Immature natural killer cell (primary cell): ENCODE measurements at regions not wholly inside any gene's neighbourhood (a gene's known extent, or its start where the extent isn't known, plus 50 kb on each side); places are given as distances from the start of the nearest gene placed in this dataset.

ENCODE experiments used
- DNase-seq, 3 donors: peaks; one replicate each; pipeline ENCODE4 v3.0.0; 2022; ENCODE audit warnings: mixed read lengths in 1 of 3
- H3K27ac Mint-ChIP-seq, 6 donors: one replicate each; pipeline ENCODE4 v1.8.0; 2020; ENCODE audit warnings: mixed read lengths in 6 of 6, mild to moderate bottlenecking in 5 of 6, inconsistent platforms in 4 of 6, moderate library complexity in 3 of 6
- H3K27me3 Mint-ChIP-seq, 3 donors: one replicate each; pipeline ENCODE4 v1.8.0; 2020 to 2021; ENCODE audit warnings: low read depth in 3 of 3, mild to moderate bottlenecking in 3 of 3, mixed read lengths in 3 of 3, moderate library complexity in 3 of 3, inconsistent platforms in 1 of 3
- H3K36me3 Mint-ChIP-seq, 3 donors: one replicate each; pipeline ENCODE4 v1.8.0; 2020; ENCODE audit warnings: mixed read lengths in 3 of 3, inconsistent platforms in 2 of 3, mild to moderate bottlenecking in 2 of 3
- H3K4me1 Mint-ChIP-seq, 2 donors: one replicate each; pipeline ENCODE4 v1.8.0; 2020; ENCODE audit warnings: inconsistent platforms in 2 of 2, mild to moderate bottlenecking in 2 of 2, mixed read lengths in 2 of 2, moderate library complexity in 1 of 2
- H3K4me3 Mint-ChIP-seq, 5 donors: one replicate each; pipeline ENCODE4 v1.8.0; 2020; ENCODE audit warnings: mild to moderate bottlenecking in 5 of 5, mixed read lengths in 5 of 5, inconsistent platforms in 3 of 5, moderate library complexity in 3 of 5
- H3K9me3 Mint-ChIP-seq, 6 donors: one replicate each; pipeline ENCODE4 v1.8.0; 2020; ENCODE audit warnings: mild to moderate bottlenecking in 6 of 6, mixed read lengths in 6 of 6, inconsistent platforms in 4 of 6, moderate library complexity in 3 of 6

DNA sequence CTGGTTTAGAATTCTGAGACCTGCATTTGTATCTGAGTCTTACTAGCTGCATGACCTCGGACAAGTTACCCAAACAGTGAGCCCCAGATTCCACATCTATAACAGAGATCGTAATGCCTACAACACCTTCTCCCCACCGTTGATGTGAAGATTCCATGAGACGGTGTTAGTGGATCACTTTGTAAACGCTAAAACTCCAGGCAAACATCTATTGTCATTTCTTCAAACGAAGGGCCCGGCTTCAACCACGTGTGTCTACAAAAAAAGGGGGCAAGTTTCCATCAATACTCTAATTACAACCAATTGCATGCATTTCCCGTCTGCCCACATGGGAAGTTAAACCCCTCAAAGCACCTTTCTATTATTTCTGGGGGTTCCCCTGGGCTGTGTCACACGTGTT is 99.1 kb upstream of the ENPP6 start:
- DNase-seq, result no peak
- H3K9me3 Mint-ChIP-seq, result peaks cover 0 to 1% (median 0%) of the 10 kb centered on the region in 6 donors
- H3K4me3 Mint-ChIP-seq, result no peak overlapping the region
- H3K27me3 Mint-ChIP-seq, result peaks cover 0 to 4% (median 0%) of the 10 kb centered on the region in 3 donors
- H3K4me1 Mint-ChIP-seq, result peaks cover 7 to 10% of the 10 kb centered on the region in 2 donors
- H3K27ac Mint-ChIP-seq, result no peak overlapping the region
- no peaks in the 10 kb centered on the region for H3K36me3 Mint-ChIP-seq

DNA sequence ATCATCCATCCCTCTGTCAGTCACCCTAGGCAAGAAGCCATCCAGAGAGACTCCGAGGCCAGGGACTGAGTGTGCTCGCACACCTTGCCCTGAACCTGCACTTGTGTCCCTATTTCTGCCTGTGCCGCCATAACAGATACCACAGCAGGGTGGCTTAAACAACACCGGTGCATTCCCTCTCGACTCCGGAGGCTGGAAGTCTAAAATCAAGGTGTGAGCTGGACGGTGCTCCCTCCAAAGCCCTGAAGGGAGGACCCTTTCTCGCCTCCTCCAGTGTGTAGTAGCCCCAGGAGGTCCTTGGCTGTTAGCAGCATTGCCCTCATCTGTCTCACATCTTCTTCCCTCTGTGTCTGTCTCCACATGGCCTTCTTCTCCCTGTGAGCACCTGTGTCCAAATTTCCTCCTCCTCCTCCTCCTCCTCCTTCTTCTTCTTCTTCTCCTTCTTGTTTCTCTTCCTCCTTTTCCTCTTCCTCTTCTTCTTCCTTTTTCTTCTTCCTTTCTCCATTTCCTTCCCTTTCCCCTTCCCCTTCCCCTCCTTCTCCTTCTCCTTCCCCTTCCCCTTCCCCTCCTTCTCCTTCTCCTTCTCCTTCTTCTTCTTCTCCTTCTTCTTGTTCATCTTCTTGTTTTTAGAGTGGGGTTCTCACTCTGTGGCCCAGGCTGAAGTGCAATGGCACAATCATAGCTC is 98.1 kb upstream of the ENPP6 start:
- H3K4me3 Mint-ChIP-seq, result no peak overlapping the region

DNA sequence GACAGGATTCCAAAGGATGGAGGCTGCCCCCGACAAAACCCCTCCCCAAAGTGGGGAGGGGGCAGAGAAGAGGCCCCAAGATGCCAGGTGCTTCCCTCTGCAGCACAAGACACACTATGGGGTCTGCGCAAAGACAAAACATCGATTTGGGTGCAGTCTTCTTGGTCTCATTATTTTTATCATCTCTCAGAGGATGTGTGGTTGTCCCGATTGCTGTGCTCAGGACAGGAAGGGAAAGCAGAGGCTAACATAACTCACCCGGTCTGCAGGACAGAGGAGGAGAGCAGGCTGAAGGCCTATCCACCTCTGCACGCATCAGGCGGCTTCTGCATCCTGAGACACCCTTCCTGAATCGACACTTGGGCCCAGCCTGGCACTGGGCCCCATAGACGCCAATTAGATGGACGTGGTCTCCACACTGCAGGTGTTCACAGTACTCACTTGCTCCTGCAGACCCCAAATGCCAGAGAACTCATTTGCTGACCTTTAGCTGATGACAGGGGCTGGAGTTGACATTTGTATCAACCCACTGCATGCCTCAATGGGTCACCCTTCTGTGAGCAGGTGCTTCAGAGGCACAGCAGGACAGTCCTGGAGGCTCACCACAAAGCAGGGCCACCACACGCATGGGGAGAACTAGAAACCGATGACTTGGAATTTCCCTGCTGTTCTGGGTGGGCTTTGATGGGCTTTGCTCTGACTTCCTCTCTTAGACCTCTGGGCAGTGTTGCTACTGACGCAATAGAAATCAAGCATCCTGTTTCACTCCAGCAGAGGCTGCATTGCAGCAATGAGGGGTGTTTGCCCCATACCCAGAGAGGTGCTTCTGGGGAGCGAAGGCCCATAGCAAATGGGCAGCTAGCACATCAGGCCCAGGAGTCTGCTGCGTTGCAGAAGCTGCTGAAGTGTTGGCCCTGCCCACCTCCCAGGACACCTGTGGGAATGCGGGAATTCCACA is 96.3 kb upstream of the ENPP6 start:
- peak; percentile 14 to 35 (median 30) for DNase-seq
- Mint-ChIP-seq H3K27ac (peak overlapping the region in 4 of 6 donors; percentile 57 to 75 (median 59)), H3K36me3 (no peaks in the 10 kb centered on the region), H3K9me3 (peaks cover 0 to 2% (median 0%) of the 10 kb centered on the region in 6 donors), H3K4me1 (peaks cover 13 to 18% of the 10 kb centered on the region in 2 donors), H3K4me3 (no peak overlapping the region), H3K27me3 (peaks cover 0 to 2% (median 0%) of the 10 kb centered on the region in 3 donors)

More for the DNA sequence above, 98.1 kb upstream of the ENPP6 start:
- Mint-ChIP-seq H3K36me3 (no peaks in the 10 kb centered on the region), H3K4me1 (peaks cover 10 to 12% of the 10 kb centered on the region in 2 donors), H3K9me3 (peaks cover 0 to 1% (median 0%) of the 10 kb centered on the region in 6 donors), H3K27ac (peak overlapping the region in 1 of 6 donors; percentile 8), H3K27me3 (peaks cover 0 to 4% (median 0%) of the 10 kb centered on the region in 3 donors)
- no peak for DNase-seq

DNA sequence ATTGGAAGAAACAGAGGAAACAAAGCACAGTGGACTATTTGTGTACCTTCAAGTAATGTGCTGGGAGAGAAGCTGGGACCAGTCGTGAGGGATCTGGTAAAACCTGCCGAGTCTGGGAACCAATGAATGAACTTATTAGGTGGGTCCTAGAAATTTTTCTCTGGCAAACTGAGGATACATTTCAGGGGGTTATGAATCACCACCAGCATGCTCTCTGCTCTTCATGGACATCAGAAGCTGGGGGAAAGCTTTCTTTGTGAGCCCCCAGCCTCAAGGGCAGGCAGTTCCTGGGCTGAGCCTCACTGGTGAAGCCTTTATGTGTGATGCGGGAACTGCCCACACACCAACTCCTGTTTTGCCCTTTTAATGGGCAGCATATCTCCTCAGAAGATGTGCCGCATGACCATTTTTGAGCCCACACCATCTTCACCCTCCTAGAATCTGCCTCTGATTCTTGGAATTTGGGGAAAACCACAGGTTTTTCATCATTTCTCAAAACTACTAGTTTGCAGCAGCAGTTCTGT is 95.4 kb upstream of the ENPP6 start:
- Mint-ChIP-seq H3K36me3 (no peaks in the 10 kb centered on the region), H3K27me3 (peaks cover 0 to 2% (median 0%) of the 10 kb centered on the region in 3 donors), H3K27ac (no peak overlapping the region), H3K4me3 (no peak overlapping the region), H3K4me1 (peaks cover 13 to 18% of the 10 kb centered on the region in 2 donors), H3K9me3 (peaks cover 0 to 2% (median 0%) of the 10 kb centered on the region in 6 donors)
- DNase-seq, result no peak

DNA sequence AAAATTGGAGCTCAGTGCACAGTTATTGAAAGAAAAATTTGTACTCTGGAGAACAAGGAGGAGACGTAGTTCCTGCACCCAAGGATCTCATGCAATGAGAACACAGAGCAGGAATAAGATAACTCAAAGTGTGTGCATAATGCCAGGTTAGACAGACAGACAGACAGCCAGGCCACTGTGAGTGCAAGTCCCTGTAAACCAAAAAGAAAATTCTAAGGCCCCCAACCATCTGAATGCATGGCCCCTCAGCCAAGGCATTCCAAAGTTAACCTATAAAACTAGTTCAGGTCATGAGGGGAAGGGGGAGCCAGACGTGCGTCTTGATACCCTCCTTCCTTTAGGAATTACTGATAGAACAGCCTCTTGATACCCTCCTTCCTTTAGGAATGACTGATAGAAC is 94.5 kb upstream of the ENPP6 start:
- Mint-ChIP-seq H3K9me3 (peaks cover 0 to 2% (median 0%) of the 10 kb centered on the region in 6 donors), H3K36me3 (no peaks in the 10 kb centered on the region), H3K4me3 (no peak overlapping the region), H3K27ac (no peak overlapping the region), H3K27me3 (peaks cover 0 to 2% (median 0%) of the 10 kb centered on the region in 3 donors), H3K4me1 (peaks cover 13 to 18% of the 10 kb centered on the region in 2 donors)
- DNase-seq, result no peak

DNA sequence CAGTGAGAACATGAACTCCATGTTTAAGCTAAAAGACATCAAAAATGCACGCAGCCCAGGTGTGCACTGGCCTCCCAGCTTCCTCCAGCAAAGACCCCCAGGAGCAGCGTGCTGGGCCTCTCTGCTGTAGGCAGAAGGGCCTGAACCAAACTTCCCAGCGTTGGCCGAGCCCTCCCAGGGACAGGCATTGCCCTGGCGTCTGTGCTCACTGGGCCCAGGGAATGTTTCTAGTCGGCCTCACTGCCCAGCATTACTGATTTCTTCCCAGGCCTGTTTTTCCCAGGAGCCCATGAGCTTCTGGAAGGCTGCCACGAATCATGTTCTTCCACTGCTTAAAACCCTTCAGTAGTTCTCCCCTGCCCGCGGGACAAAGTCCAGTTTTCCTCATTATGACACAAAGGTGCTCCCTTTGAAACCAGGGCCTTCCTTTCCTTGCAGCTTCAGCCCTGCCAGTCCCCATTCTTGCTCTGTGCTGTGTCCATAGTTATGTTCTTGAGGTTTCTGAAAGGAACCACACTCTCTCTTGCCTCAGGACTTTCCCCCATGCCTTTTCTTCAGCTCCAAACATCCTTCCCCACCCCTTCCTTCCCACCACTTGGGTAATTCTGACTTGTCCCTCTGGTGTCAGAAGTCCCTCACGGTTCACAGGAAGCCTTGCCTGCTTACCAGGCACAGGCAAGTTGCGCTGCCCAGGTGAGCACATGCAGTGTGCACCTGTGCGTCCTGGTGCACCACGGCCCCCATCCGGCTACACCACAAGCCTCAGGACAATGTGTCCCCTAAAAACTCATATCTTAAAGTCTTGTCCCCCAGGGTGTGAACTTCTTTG is 93.4 kb upstream of the ENPP6 start:
- Mint-ChIP-seq H3K27me3 (peaks cover 0 to 2% (median 0%) of the 10 kb centered on the region in 3 donors), H3K27ac (peak overlapping the region in 2 of 6 donors; percentile 43 to 64), H3K36me3 (no peaks in the 10 kb centered on the region), H3K4me1 (peaks cover 13 to 18% of the 10 kb centered on the region in 2 donors), H3K4me3 (no peak overlapping the region), H3K9me3 (peaks cover 0 to 2% (median 0%) of the 10 kb centered on the region in 6 donors)
- DNase-seq, result no peak

DNA sequence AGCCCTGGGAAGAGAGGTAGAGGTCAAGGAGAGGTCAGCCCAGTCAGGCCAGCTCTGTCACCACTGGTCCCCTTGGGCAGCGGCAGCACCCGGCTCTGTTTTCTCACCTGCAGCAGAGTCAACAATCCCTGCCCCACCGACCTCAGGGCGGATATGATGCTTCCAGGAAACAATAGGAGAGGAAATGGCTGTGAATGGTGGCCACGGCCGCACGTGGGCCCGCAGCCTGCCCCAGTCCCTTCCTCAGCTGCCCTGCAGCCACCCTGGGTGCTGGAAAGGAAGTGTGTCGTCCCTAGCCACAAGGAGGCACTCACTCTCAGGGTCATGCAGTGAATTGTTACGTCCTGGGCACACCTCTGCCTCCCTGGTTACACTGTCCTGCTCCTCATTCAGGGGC is 92.5 kb upstream of the ENPP6 start:
- Mint-ChIP-seq H3K4me3 (no peak overlapping the region), H3K27me3 (no peaks in the 10 kb centered on the region), H3K4me1 (peaks cover 13 to 18% of the 10 kb centered on the region in 2 donors), H3K9me3 (peaks cover 0 to 2% (median 0%) of the 10 kb centered on the region in 6 donors), H3K27ac (peak overlapping the region in 4 of 6 donors; percentile 19 to 73 (median 60)), H3K36me3 (no peaks in the 10 kb centered on the region)
- peak; percentile 27 to 56 (median 43) for DNase-seq

DNA sequence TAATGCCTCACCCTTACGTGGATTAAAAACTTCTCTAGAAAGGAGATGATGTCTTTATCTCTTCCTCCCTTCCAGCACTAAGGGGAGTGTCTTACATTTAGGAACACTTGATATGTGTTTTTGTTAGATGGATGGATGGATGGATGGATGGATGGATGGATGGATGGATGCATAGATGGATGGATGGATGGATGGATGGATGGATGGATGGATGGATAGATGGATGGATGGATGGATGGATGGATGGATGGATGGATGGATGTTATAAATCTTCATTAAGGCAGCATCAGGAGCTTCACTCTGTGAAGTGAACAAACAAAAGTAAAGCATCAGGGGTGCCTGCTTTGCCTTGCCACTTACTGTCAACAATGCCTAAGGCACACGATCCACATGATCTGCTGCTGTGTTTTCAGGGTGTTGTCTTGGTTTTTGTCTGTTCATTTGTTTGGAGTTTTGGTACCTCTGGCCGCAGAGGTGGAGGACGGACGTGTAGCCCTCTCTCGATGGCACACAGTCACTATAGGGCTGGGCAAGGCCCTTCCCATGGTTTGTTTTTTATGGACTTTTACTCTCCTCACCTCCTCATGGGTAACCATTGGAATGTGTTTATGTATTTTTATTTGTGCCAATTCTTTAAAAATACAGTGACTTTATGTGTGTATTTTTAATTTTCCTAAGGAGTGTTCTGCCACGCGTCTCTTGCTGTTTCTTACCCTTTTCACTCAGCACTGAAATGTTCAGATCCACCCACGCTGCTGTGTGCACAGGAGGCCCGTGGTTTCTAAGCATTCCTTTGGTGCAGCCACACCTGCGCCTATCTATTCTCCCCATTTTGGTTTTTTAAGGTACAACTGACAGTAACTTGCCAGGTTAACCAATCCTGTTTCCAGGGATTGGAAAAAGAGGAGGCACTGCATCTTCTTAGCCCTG is 91.8 kb upstream of the ENPP6 start:
- peaks cover 11 to 17% of the 10 kb centered on the region in 2 donors for H3K4me1 Mint-ChIP-seq
- no peak overlapping the region for H3K4me3 Mint-ChIP-seq
- no peak for DNase-seq
- H3K36me3 Mint-ChIP-seq, result no peaks in the 10 kb centered on the region
- peak overlapping the region in 5 of 6 donors; percentile 15 to 73 (median 33) for H3K27ac Mint-ChIP-seq
- H3K27me3 Mint-ChIP-seq, result no peaks in the 10 kb centered on the region
- peaks cover 0 to 2% (median 0%) of the 10 kb centered on the region in 6 donors for H3K9me3 Mint-ChIP-seq

DNA sequence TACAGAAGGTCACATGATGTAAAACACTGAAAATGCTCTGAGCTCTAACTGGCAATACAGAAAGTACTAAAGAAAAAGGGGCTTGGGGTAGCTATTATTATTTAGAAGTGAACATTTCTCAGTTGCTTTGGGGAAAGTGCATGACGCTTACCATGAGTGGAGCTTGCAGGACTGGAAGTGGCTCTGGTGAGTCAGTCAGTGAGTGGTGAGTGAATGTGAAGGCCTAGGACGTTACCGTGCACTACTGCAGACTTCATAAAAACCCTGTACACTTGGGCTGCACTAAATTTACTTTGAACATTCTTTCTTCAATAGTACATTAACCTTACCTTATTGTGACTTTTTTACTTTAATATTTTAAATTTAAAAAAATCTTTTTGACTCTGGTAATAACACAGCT is 89.3 kb upstream of the ENPP6 start:
- Mint-ChIP-seq H3K4me3 (no peak overlapping the region), H3K4me1 (peaks cover 8 to 13% of the 10 kb centered on the region in 2 donors), H3K27me3 (no peaks in the 10 kb centered on the region), H3K27ac (no peak overlapping the region), H3K36me3 (no peaks in the 10 kb centered on the region), H3K9me3 (peaks cover 0 to 5% (median 0%) of the 10 kb centered on the region in 6 donors)
- no peak for DNase-seq

DNA sequence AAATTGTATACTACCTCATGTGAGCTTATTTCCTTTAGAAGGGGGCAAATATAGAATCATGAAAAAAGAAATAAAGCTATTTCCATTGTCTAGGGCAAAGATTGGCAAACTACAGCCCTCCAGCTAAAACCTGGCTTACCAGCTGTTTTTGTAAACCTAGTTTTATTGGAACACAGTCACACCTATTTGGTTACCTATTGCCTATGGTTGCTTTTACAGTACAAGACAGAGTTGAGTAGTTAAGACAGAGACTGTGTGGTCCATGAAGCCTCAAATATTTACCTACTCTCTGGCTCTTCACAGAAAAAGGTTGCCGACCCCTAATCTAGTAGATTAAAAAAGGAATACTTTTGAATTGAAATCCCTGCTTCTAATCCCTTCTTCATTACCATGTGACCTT is 88.8 kb upstream of the ENPP6 start:
- no peaks in the 10 kb centered on the region for H3K36me3 Mint-ChIP-seq
- H3K27ac Mint-ChIP-seq, result no peak overlapping the region
- no peak for DNase-seq

DNA sequence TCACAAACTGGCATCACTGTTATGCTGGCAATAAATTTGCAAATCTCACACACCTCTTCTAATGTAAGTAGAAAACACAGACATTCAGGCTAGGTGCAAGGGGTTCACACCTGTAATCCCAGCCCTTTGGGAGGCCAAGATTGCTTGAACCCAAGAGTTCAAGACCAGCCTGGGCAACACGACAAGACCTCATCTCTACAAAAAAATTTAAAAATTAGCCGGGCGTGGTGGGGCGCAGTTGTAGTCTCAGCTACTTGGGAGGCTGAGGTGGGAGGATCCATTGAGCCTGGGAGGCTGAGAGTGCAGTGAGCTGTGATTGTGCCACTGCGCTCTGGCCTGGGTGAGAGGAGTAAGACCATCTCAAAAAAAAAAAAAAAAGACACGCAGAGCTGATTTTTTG is 83.1 kb upstream of the ENPP6 start:
- no peaks in the 10 kb centered on the region for H3K27me3 Mint-ChIP-seq
- peaks cover 0 to 4% (median 0%) of the 10 kb centered on the region in 6 donors for H3K9me3 Mint-ChIP-seq
- H3K36me3 Mint-ChIP-seq, result no peaks in the 10 kb centered on the region

More for the DNA sequence above, 88.8 kb upstream of the ENPP6 start:
- Mint-ChIP-seq H3K9me3 (peaks cover 0 to 5% (median 0%) of the 10 kb centered on the region in 6 donors), H3K27me3 (no peaks in the 10 kb centered on the region), H3K4me1 (peaks cover 8 to 13% of the 10 kb centered on the region in 2 donors), H3K4me3 (no peak overlapping the region)

DNA sequence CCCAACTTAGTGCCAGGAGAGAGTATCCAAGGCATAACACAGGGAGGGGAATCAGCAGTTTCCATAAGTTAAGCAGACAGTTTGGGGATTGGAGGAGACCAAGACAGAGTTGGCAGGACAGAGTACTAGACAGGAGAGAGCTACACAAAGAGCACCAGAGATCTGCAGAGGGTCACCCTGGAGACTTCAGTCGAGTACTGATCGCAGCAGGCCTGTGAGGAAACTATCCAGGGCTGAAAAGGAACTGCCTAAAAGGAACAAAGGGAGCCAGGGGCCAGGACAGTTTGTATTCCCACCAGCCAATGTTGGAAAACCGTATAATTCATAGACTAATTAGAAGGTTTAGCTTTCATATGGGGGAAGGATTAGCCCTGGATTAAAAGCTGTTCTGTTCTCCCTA is 80.6 kb upstream of the ENPP6 start:
- Mint-ChIP-seq H3K27me3 (peaks cover 0 to 2% (median 0%) of the 10 kb centered on the region in 3 donors), H3K9me3 (peaks cover 0 to 4% (median 0%) of the 10 kb centered on the region in 6 donors), H3K27ac (no peak overlapping the region), H3K4me3 (no peak overlapping the region), H3K36me3 (no peaks in the 10 kb centered on the region), H3K4me1 (no peaks in the 10 kb centered on the region)
- DNase-seq, result no peak

More for the DNA sequence above, 83.1 kb upstream of the ENPP6 start:
- Mint-ChIP-seq H3K4me3 (no peak overlapping the region), H3K27ac (no peak overlapping the region), H3K4me1 (no peaks in the 10 kb centered on the region)
- no peak for DNase-seq
